ENCODE measurements at regions not wholly inside any gene's neighbourhood (a gene's known extent, or its start where the extent isn't known, plus 50 kb on each side); places are given as distances from the start of the nearest gene placed in this dataset.

DNA sequence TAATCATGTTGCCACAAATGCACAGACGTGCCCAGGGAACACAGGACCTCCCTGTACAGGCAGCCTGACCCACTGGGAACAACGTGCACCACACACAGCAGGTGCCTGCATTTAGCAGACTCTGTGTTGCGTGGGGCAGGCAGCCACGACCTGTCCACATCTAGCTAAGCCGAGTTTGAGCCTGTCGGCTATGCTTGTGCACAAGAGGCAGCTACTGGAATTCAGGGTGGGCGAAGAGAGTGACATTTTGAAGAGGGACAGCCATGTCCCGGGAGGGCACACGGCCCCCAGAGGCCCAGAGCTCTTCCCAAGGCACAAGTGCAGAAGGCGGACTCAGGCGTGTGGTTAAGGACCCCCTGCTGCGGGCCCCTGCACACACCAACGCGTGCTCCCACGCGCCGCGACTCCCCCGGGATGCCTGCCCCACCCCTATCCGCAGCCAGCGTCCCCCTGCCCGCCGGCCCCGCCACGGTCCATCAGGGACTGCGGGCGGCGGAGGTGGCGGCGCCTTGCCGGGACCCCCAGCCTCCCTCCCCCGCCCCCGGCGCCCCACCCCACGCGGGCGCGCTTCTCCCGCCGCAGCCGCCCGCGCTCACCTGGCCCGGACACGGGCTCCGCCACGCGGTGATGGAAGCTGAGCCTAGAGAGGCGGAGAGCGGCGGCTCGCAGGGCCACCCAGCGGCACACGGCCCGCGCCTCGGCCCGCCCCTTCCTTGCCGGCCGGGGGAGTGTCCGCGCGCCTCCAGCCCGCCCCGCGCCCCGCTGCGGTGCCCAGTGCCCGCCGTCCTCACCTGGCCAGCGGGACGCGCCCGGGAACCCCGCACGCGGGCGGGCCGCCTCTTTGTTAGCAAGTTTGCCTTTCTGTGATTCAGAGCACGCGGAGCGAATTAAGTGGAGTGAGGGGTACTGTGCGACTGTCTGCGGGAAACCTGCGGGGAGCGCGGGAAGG lies 125.3 kb upstream of the PRMT8 start:
- no peaks in the 10 kb centered on the region for H3K9me3 ChIP-seq (ENCODE audit: control insufficient read depth in 5 of 5, low read length in 5 of 5)
- H3K4me3 ChIP-seq (ENCODE audit: low read depth in 1 of 5, low read length in 5 of 5): peak overlapping the region in 2 of 5 donors; percentile 26 to 35
- H3K27me3 ChIP-seq (ENCODE audit: control insufficient read depth in 5 of 5, insufficient read depth in 4 of 5, low read length in 5 of 5): peaks cover 12 to 39% (median 27%) of the 10 kb centered on the region in 5 donors
- H3K9ac ChIP-seq (ENCODE audit: low read length in 5 of 5): no peak overlapping the region
- no peaks in the 10 kb centered on the region for H3K36me3 ChIP-seq (ENCODE audit: control insufficient read depth in 5 of 5, insufficient read depth in 5 of 5, low read length in 5 of 5)
- H3K4me1 ChIP-seq (ENCODE audit: control insufficient read depth in 5 of 5, insufficient read depth in 5 of 5, low read length in 5 of 5): peaks cover 0 to 11% (median 6%) of the 10 kb centered on the region in 5 donors
- H3K27ac ChIP-seq (ENCODE audit: low read depth, low read length): no peak overlapping the region

DNA sequence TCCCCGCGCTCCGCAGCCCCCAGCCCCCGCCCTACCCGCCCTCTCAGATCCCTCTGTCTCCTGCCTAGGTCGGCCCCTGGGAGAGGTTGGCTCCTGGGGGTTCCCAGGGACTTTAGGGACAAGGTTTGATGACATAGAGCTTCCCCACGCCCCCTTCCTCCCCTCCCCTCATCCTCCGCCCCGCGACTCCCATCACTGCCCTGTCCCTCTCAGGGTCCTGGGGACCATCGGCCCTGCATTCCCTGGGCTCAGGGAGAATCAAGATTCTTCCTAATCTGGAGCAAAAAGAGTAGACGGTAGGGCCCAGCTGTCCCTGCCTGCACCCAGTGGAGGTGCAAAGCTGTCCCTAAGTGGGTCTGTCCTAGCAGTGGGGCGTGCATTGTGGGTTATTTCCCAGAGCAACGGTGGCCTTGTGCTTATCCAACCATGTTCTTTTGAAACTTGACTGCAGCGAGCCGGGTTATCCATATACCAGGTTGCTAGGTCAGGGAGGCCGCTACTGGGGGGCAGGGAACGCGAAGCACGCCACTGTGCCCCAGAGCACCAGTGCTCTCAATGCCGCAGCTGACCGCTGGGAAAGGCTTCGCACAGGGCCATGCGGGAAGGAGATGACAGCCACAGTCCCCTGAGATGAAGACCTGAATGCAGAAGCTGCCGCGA lies 124.4 kb upstream of the PRMT8 start:
- Histone ChIP-seq H3K4me1 (ENCODE audit: control insufficient read depth in 5 of 5, insufficient read depth in 5 of 5, low read length in 5 of 5) (peaks cover 0 to 8% (median 6%) of the 10 kb centered on the region in 5 donors), H3K36me3 (ENCODE audit: control insufficient read depth in 5 of 5, insufficient read depth in 5 of 5, low read length in 5 of 5) (no peaks in the 10 kb centered on the region), H3K27ac (ENCODE audit: low read depth, low read length) (no peak overlapping the region), H3K4me3 (ENCODE audit: low read depth in 1 of 5, low read length in 5 of 5) (no peak overlapping the region), H3K27me3 (ENCODE audit: control insufficient read depth in 5 of 5, insufficient read depth in 4 of 5, low read length in 5 of 5) (peaks cover 12 to 39% (median 27%) of the 10 kb centered on the region in 5 donors), H3K9ac (ENCODE audit: low read length in 5 of 5) (no peak overlapping the region), H3K9me3 (ENCODE audit: control insufficient read depth in 5 of 5, low read length in 5 of 5) (no peaks in the 10 kb centered on the region)

DNA sequence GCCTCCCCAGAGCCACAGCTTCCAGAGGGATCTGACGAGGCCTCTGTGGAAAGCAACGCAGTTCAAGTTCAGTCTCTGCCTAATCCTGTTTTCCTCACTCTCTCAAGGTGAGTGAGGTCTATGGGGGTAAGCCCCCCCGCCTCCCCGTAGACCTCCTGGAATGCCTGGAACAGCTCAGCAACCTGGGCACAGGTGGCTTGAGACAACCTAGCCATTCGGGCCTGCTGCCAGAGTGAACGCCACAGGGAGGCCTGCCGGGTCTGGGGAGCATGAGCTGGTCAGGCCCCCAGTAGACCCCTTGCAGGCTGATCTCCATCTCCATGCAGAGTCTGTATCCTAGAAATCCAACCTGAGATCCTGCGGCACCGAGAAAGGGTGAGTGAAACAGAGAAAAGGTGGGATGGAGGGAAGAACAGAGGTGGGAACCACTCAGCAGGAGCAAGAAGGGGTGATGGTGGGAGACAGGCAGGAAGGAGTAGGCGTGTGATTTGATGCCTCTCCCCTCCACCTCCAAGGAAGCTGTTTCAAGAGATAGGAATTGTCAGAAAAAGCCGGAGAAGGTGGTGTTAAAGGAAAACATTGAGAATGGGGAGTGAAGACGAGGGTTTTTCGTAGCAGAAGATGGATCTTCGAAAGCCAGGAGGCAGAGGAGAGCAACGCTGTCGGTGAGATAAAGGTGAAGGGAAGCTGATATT lies 123.1 kb upstream of the PRMT8 start:
- Histone ChIP-seq H3K4me3 (ENCODE audit: low read depth in 1 of 5, low read length in 5 of 5) (no peak overlapping the region), H3K27me3 (ENCODE audit: control insufficient read depth in 5 of 5, insufficient read depth in 4 of 5, low read length in 5 of 5) (peaks cover 12 to 39% (median 27%) of the 10 kb centered on the region in 5 donors), H3K36me3 (ENCODE audit: control insufficient read depth in 5 of 5, insufficient read depth in 5 of 5, low read length in 5 of 5) (no peaks in the 10 kb centered on the region), H3K4me1 (ENCODE audit: control insufficient read depth in 5 of 5, insufficient read depth in 5 of 5, low read length in 5 of 5) (peaks cover 0 to 8% (median 6%) of the 10 kb centered on the region in 5 donors), H3K27ac (ENCODE audit: low read depth, low read length) (no peak overlapping the region), H3K9me3 (ENCODE audit: control insufficient read depth in 5 of 5, low read length in 5 of 5) (no peaks in the 10 kb centered on the region), H3K9ac (ENCODE audit: low read length in 5 of 5) (no peak overlapping the region)

DNA sequence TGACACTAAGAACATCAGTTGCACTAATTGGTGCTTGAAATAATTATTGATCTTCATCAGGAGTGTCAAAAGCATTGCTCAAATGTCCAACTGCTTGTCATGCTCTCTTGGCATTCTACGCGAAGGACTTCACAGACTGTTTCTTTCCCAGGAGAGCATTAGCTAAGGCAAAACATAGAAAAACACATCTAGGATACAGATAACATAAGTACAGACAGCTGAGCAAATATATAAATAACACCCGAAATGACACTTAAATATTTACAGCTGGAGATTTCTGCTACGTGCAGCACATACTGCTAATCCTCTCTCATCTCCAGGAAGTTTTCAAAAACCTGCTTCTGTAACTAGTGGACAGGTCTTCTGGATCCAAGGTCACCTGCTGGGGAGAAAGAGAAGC lies 120.0 kb upstream of the PRMT8 start:
- Histone ChIP-seq H3K27me3 (ENCODE audit: control insufficient read depth in 5 of 5, insufficient read depth in 4 of 5, low read length in 5 of 5) (peaks cover 0 to 17% (median 12%) of the 10 kb centered on the region in 5 donors), H3K4me1 (ENCODE audit: control insufficient read depth in 5 of 5, insufficient read depth in 5 of 5, low read length in 5 of 5) (peaks cover 0 to 2% (median 0%) of the 10 kb centered on the region in 5 donors), H3K9me3 (ENCODE audit: control insufficient read depth in 5 of 5, low read length in 5 of 5) (no peaks in the 10 kb centered on the region), H3K9ac (ENCODE audit: low read length in 5 of 5) (no peak overlapping the region), H3K36me3 (ENCODE audit: control insufficient read depth in 5 of 5, insufficient read depth in 5 of 5, low read length in 5 of 5) (no peaks in the 10 kb centered on the region), H3K27ac (ENCODE audit: low read depth, low read length) (no peak overlapping the region), H3K4me3 (ENCODE audit: low read depth in 1 of 5, low read length in 5 of 5) (no peak overlapping the region)

DNA sequence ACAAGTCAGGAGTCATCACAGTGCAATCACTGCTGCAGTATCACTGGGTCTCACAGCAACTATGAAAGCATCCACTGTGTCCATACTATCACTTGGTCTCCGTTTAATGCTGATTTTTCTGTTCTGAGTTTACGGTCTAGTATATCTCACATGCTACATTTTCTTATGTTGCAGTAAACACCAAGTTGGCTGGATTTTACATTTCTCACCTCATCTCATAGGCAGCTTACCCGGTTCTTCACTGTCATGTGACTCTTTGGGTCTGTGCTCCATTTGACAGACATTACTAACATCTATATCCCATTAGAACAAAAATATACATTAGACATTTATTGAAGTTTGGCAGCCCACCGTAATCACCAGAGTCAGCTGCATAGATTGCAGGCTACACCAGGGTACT lies 115.7 kb upstream of the PRMT8 start:
- Histone ChIP-seq H3K36me3 (ENCODE audit: control insufficient read depth in 5 of 5, insufficient read depth in 5 of 5, low read length in 5 of 5) (no peaks in the 10 kb centered on the region), H3K4me1 (ENCODE audit: control insufficient read depth in 5 of 5, insufficient read depth in 5 of 5, low read length in 5 of 5) (peaks cover 0 to 6% (median 6%) of the 10 kb centered on the region in 5 donors), H3K27ac (ENCODE audit: low read depth, low read length) (no peak overlapping the region), H3K9me3 (ENCODE audit: control insufficient read depth in 5 of 5, low read length in 5 of 5) (no peaks in the 10 kb centered on the region), H3K4me3 (ENCODE audit: low read depth in 1 of 5, low read length in 5 of 5) (no peak overlapping the region), H3K27me3 (ENCODE audit: control insufficient read depth in 5 of 5, insufficient read depth in 4 of 5, low read length in 5 of 5) (peaks cover 0 to 8% (median 4%) of the 10 kb centered on the region in 5 donors), H3K9ac (ENCODE audit: low read length in 5 of 5) (no peak overlapping the region)

DNA sequence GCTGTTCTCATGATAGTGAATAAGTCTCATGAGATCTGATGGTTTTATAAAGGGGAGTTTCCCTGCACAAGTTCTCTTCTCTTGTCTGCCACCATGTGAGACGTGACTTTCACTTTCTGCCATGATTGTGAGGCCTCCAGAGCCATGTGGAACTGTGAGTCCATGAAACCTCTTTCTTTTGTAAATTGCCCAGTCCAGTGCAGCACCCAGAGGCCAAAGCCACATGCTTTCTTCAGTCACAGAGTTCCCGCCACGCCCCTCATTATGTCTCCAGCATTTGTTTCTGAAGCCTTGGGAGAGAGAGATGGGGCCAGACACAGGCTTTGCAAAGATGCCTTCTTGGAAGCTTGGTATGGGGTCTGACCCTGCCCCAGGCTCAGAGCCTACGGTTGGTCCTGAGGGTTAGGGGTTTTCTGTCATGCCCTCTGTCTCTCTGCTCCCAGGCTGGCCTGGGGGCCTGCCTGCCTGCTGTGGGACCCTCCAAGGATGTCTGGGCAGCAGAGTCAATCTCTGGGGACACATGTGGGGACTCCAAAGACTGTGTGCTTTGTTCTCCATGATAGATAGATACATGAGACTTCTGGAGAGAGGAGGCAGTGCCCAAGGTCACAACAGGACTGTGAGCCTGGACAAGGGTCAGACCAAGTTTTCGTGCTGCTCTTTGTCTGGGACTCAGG lies 114.1 kb upstream of the PRMT8 start:
- Histone ChIP-seq H3K27me3 (ENCODE audit: control insufficient read depth in 5 of 5, insufficient read depth in 4 of 5, low read length in 5 of 5) (peaks cover 0 to 8% (median 4%) of the 10 kb centered on the region in 5 donors), H3K4me3 (ENCODE audit: low read depth in 1 of 5, low read length in 5 of 5) (no peak overlapping the region), H3K4me1 (ENCODE audit: control insufficient read depth in 5 of 5, insufficient read depth in 5 of 5, low read length in 5 of 5) (peaks cover 3 to 21% (median 19%) of the 10 kb centered on the region in 5 donors), H3K9ac (ENCODE audit: low read length in 5 of 5) (no peak overlapping the region), H3K9me3 (ENCODE audit: control insufficient read depth in 5 of 5, low read length in 5 of 5) (no peaks in the 10 kb centered on the region), H3K36me3 (ENCODE audit: control insufficient read depth in 5 of 5, insufficient read depth in 5 of 5, low read length in 5 of 5) (no peaks in the 10 kb centered on the region), H3K27ac (ENCODE audit: low read depth, low read length) (no peak overlapping the region)

DNA sequence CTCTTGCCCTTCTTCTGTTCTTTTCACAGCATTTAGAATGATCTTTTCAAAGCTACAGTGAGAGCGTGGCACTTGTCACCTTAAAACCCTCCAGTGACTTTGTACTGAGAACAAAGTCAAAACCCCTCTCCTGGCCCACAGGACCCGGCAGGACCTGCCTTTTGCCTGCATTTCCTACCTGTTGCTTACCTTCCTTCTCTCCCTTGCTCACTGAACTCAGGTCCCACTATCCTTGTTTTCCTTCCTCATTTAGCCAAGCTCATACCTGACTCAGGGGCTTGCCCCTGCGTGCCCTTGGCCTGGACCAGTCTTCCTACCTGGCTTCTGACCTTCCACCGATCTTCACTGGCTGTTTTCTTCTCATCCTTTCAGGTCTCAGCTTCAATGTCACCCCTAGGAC lies 112.3 kb upstream of the PRMT8 start:
- peaks cover 0 to 8% (median 4%) of the 10 kb centered on the region in 5 donors for H3K27me3 ChIP-seq (ENCODE audit: control insufficient read depth in 5 of 5, insufficient read depth in 4 of 5, low read length in 5 of 5)
- no peaks in the 10 kb centered on the region for H3K9me3 ChIP-seq (ENCODE audit: control insufficient read depth in 5 of 5, low read length in 5 of 5)
- no peak overlapping the region for H3K27ac ChIP-seq (ENCODE audit: low read depth, low read length)
- H3K4me3 ChIP-seq (ENCODE audit: low read depth in 1 of 5, low read length in 5 of 5): no peak overlapping the region
- peaks cover 3 to 21% (median 19%) of the 10 kb centered on the region in 5 donors for H3K4me1 ChIP-seq (ENCODE audit: control insufficient read depth in 5 of 5, insufficient read depth in 5 of 5, low read length in 5 of 5)
- H3K9ac ChIP-seq (ENCODE audit: low read length in 5 of 5): no peak overlapping the region
- no peaks in the 10 kb centered on the region for H3K36me3 ChIP-seq (ENCODE audit: control insufficient read depth in 5 of 5, insufficient read depth in 5 of 5, low read length in 5 of 5)

DNA sequence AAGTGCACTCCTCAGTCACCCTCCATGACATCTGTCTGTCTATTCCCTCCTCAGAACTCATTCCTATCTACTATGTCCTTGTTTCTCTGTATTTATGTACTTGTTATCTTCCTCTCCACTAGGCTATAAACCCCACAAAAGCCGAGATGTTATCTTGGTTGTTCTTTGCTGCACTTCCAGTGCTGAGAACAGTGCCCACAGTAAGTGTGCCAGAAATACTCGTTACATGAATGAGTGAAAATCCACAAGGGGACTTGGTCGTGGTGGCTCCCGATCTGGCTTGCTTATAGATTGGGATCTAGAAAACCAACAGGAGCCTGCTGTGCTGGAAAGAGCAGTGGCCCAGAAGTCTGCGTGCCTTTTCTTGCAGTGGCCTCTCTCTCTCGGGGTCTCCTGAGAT lies 111.9 kb upstream of the PRMT8 start:
- Histone ChIP-seq H3K4me1 (ENCODE audit: control insufficient read depth in 5 of 5, insufficient read depth in 5 of 5, low read length in 5 of 5) (peaks cover 3 to 21% (median 19%) of the 10 kb centered on the region in 5 donors), H3K36me3 (ENCODE audit: control insufficient read depth in 5 of 5, insufficient read depth in 5 of 5, low read length in 5 of 5) (no peaks in the 10 kb centered on the region), H3K27me3 (ENCODE audit: control insufficient read depth in 5 of 5, insufficient read depth in 4 of 5, low read length in 5 of 5) (peaks cover 0 to 8% (median 4%) of the 10 kb centered on the region in 5 donors), H3K4me3 (ENCODE audit: low read depth in 1 of 5, low read length in 5 of 5) (no peak overlapping the region), H3K27ac (ENCODE audit: low read depth, low read length) (no peak overlapping the region), H3K9me3 (ENCODE audit: control insufficient read depth in 5 of 5, low read length in 5 of 5) (no peaks in the 10 kb centered on the region), H3K9ac (ENCODE audit: low read length in 5 of 5) (no peak overlapping the region)

DNA sequence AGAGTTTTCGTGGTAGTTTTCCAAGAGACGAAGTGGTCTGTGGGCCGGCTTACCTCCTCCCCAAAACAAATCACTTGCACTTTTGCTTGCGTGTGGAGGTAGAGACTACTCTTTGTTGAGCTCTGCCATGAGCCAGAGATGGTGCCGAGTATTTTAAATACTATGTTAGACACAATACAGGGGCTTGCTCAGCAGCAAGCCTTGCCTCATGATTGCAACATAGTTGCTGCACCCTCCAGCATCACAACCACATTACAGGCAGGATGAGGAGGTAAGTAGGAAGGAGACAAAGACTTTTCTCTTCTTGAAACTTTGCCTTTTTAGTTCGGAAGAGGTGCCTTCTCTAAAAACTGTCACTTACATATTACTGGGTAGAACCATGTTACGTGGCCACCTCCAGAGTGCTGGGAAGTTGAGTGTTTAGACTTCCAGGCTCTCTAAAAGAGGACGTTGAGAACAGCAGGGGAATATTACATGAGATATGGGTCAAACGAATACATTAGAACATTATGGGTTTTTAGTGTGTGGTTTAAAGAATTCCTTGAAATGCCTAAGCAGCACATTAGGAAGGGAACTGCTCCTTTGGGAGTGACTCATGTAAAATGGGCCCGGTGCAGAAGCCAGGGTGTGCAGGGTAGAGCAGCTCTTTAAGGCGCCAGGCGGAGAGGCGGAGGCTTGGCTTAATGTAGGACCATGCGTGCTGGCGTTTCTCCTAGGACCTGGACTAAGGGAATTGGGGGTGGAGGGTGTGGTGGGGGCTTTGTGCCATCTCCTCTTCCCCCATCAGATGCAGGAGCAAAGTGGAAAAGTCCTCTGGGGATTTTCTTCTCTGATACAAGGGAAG lies 110.6 kb upstream of the PRMT8 start:
- Histone ChIP-seq H3K4me3 (ENCODE audit: low read depth in 1 of 5, low read length in 5 of 5) (peak overlapping the region in 4 of 5 donors; percentile 19 to 52 (median 26)), H3K9me3 (ENCODE audit: control insufficient read depth in 5 of 5, low read length in 5 of 5) (no peaks in the 10 kb centered on the region), H3K27me3 (ENCODE audit: control insufficient read depth in 5 of 5, insufficient read depth in 4 of 5, low read length in 5 of 5) (peaks cover 0 to 8% (median 4%) of the 10 kb centered on the region in 5 donors), H3K27ac (ENCODE audit: low read depth, low read length) (no peak overlapping the region), H3K4me1 (ENCODE audit: control insufficient read depth in 5 of 5, insufficient read depth in 5 of 5, low read length in 5 of 5) (peaks cover 3 to 21% (median 19%) of the 10 kb centered on the region in 5 donors), H3K36me3 (ENCODE audit: control insufficient read depth in 5 of 5, insufficient read depth in 5 of 5, low read length in 5 of 5) (no peaks in the 10 kb centered on the region), H3K9ac (ENCODE audit: low read length in 5 of 5) (no peak overlapping the region)

All from subcutaneous abdominal adipose tissue (tissue), 5 donors.